Spleen (tissue), 11 donors: ENCODE measurements at regions not wholly inside any gene's neighbourhood (a gene's known extent, or its start where the extent isn't known, plus 50 kb on each side); places are given as distances from the start of the nearest gene placed in this dataset.

ENCODE experiments used
- DNase-seq: peaks from one replicate; pipeline ENCODE4 v3.0.0-alpha.2; 2020
- H3K27ac ChIP-seq, 8 donors: fragments of 200-600 bp; sonication (generic) in 7 of 8; 1 replicate in 4 of 8; 2 replicates in 4 of 8; pipeline versions ENCODE4 v1.5.0 to v1.8.0; 2016 to 2021; ENCODE audit warnings: inconsistent platforms in 4 of 8, mild to moderate bottlenecking in 4 of 8, moderate library complexity in 1 of 8
- H3K27me3 ChIP-seq, 7 donors: fragments of 200-600 bp; sonication (generic) in 6 of 7; replicated peaks in 1 of 7; 1 replicate in 4 of 7; 2 replicates in 3 of 7; pipeline versions ENCODE4 v1.5.0 to v1.8.0; 2016 to 2021; ENCODE audit warnings: inconsistent platforms in 3 of 7, mild to moderate bottlenecking in 1 of 7
- H3K36me3 ChIP-seq, 6 donors: fragments of 200-600 bp; sonication (generic) in 5 of 6; 1 replicate in 4 of 6; 2 replicates in 2 of 6; pipeline versions ENCODE4 v1.5.0 to v1.8.0; 2016 to 2021; ENCODE audit warnings: inconsistent platforms in 2 of 6
- H3K4me1 ChIP-seq, 6 donors: fragments of 200-600 bp; sonication (generic) in 5 of 6; 1 replicate in 3 of 6; 2 replicates in 3 of 6; pipeline versions ENCODE4 v1.5.0 to v1.8.0; 2016 to 2021; ENCODE audit warnings: inconsistent platforms in 3 of 6
- H3K4me3 ChIP-seq, 8 donors: fragments of 200-600 bp; sonication (generic) in 7 of 8; 1 replicate in 4 of 8; 2 replicates in 4 of 8; pipeline versions ENCODE4 v1.5.0 to v1.8.0; 2016 to 2021; ENCODE audit warnings: inconsistent platforms in 4 of 8, mild to moderate bottlenecking in 4 of 8, moderate library complexity in 2 of 8
- H3K9me3 ChIP-seq, 8 donors: fragments of 200-600 bp; sonication (generic) in 7 of 8; 1 replicate in 4 of 8; 2 replicates in 4 of 8; pipeline versions ENCODE4 v1.5.0 to v1.8.0; 2016 to 2021; ENCODE audit warnings: inconsistent platforms in 4 of 8
- POLR2A ChIP-seq, 3 donors: fragments of 450-650 bp; IDR thresholded peaks; one replicate each; pipeline ENCODE4 v1.5.1; 2017; ENCODE audit warnings: antibody characterized with exemption in 3 of 3, mild to moderate bottlenecking in 1 of 3
- POLR2AphosphoS5 ChIP-seq, 3 donors: sonication (generic); formaldehyde crosslinking; IDR thresholded peaks; one replicate each; pipeline ENCODE4 v1.5.1; 2017; ENCODE audit warnings: antibody characterized with exemption in 3 of 3
- WGBS, 5 donors: extraction: QIAGEN DNeasy Blood & Tissue Kit in 3 of 5; methylation state at CpG; one replicate each; pipeline versions ENCODE4 v1.1.5 to v1.1.7; 2013 to 2018; 5-methylcytosine and 5-hydroxymethylcytosine counted together
- intact Hi-C: fragments of 100-400 bp; cut with DNase I; formaldehyde crosslinking; loops from one replicate; pipeline ENCODE4 v1.15.0; 2023; ENCODE audit warnings: low total_unique reads
- TF ChIP-seq, protein P1 (sequence below), 11 experiments: fragments of 200-600 bp in 7 of 11; fragments of 450-650 bp in 4 of 11; sonication (generic) in 4 of 11; IDR thresholded peaks in 8 of 11; conservative IDR thresholded peaks in 3 of 11; 1 replicate in 7 of 11; 2 replicates in 4 of 11; pipeline versions ENCODE4 v1.4.0 to v1.8.0; 2016 to 2021; ENCODE audit warnings: antibody characterized with exemption in 11 of 11, inconsistent platforms in 4 of 11, mild to moderate bottlenecking in 1 of 11
- donor health status: healthy with polysubstance abuse.
- donor health status: DM: no; HTN: no; CAD: no; lungs with moderate emphysema.
- donor health status: DM: no; HTN: no; CAD: no.
- donor health status: Bipolar disorder and iron deficiency.
- donor health status: healthy.
- donor health status: DM: no; HTN: no; CAD: no.
- donor health status: DM: yes; HTN: yes; CAD: no.

DNA sequence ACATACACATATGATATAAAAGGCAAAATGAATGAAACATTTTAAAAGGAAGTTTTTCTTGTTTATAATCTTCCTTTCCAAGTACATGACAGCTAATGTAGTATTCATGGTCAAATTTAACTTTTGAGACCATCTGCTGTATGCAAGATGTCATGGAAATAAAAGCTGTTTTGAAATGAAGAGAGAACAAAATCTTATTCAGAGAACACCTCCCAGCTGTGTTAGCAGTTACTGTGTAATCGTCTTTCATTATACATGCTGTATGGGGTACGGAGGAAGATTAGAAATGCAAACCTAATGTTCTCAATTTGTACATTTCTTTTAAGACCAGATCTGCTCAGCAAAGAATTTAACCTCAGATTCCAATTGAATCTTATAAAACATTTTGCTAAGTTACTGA is 1182.3 kb downstream of the OTOL1 start:
- no peaks in the 10 kb centered on the region for H3K9me3 ChIP-seq
- no peaks in the 10 kb centered on the region for H3K27me3 ChIP-seq
- 68 to 89% (median 85%) methylated on average over 2 of the region's 2 CpGs for WGBS, 5 donors
- no peak overlapping the region for H3K4me3 ChIP-seq
- TF ChIP-seq, protein P1, sequence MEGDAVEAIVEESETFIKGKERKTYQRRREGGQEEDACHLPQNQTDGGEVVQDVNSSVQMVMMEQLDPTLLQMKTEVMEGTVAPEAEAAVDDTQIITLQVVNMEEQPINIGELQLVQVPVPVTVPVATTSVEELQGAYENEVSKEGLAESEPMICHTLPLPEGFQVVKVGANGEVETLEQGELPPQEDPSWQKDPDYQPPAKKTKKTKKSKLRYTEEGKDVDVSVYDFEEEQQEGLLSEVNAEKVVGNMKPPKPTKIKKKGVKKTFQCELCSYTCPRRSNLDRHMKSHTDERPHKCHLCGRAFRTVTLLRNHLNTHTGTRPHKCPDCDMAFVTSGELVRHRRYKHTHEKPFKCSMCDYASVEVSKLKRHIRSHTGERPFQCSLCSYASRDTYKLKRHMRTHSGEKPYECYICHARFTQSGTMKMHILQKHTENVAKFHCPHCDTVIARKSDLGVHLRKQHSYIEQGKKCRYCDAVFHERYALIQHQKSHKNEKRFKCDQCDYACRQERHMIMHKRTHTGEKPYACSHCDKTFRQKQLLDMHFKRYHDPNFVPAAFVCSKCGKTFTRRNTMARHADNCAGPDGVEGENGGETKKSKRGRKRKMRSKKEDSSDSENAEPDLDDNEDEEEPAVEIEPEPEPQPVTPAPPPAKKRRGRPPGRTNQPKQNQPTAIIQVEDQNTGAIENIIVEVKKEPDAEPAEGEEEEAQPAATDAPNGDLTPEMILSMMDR (IDR thresholded peaks at IDR 0.05 in 8 of 11, conservative IDR thresholded peaks at IDR 0.05 in 3 of 11): no peak
- TF ChIP-seq POLR2A (IDR thresholded peaks at IDR 0.05) (no peak), POLR2AphosphoS5 (IDR thresholded peaks at IDR 0.05) (no peak)
- no peak for DNase-seq
- no peaks in the 10 kb centered on the region for H3K36me3 ChIP-seq
- no peak overlapping the region for H3K27ac ChIP-seq
- H3K4me1 ChIP-seq: no peaks in the 10 kb centered on the region
- intact Hi-C loops: no loop called here

DNA sequence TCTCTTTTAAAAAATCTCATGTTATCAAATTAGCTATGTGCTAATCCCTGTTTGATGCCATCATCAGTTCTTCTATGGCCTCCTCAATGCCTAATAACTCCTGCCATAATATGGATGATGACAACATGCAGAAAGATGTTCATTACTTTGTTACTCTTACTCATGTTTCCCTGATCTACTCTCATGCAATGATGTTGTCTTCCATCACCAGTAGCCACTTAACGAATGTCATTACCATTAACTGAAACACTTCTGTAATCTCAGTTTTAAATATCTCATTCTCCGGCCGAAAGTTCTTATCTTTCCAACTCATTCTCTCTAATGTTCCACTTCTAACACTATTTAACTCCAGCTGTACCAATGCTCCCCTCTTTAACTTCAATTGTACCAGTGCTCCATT is 1187.7 kb downstream of the OTOL1 start:
- intact Hi-C loops: no loop called here
- H3K4me1 ChIP-seq: no peaks in the 10 kb centered on the region
- DNase-seq: no peak
- no peaks in the 10 kb centered on the region for H3K36me3 ChIP-seq
- no peaks in the 10 kb centered on the region for H3K27me3 ChIP-seq
- no peak overlapping the region for H3K27ac ChIP-seq
- H3K4me3 ChIP-seq: no peak overlapping the region
- WGBS, 5 donors: 44 to 67% (median 50%) methylated on average over 3 of the region's 3 CpGs
- no peak for TF ChIP-seq POLR2AphosphoS5 (IDR thresholded peaks at IDR 0.05)
- no peak for TF ChIP-seq POLR2A (IDR thresholded peaks at IDR 0.05)
- H3K9me3 ChIP-seq: no peaks in the 10 kb centered on the region

DNA sequence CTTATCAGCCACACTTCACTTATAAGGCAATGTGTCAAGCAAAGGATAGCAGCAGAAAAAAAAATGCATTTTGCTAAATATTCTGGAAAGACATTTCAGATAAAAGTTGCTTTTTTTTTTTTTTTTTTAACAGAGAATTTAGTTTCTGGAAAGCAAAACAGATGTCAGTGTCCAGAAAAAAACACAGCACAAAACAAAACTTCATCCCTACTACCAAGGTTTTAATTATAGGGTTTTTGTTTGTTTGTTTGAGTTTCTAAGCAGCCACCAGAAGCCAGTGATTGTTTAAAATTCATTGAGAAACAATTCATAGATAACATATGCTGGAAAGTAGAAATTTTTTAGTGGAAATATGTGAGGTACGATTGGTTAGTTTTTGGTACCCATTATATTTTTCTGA is 1202.7 kb downstream of the OTOL1 start:
- no peak for TF ChIP-seq POLR2AphosphoS5 (IDR thresholded peaks at IDR 0.05)
- TF ChIP-seq, protein P1 (IDR thresholded peaks at IDR 0.05 in 8 of 11, conservative IDR thresholded peaks at IDR 0.05 in 3 of 11): no peak
- TF ChIP-seq POLR2A (IDR thresholded peaks at IDR 0.05): no peak
- H3K4me1 ChIP-seq: no peaks in the 10 kb centered on the region
- no peak overlapping the region for H3K27ac ChIP-seq
- H3K27me3 ChIP-seq: no peaks in the 10 kb centered on the region
- 77 to 89% (median 85%) methylated on average over 1 of the region's 1 CpG for WGBS, 5 donors
- intact Hi-C loops: no loop called here
- no peak overlapping the region for H3K4me3 ChIP-seq
- H3K9me3 ChIP-seq: peaks cover 0 to 14% (median 0%) of the 10 kb centered on the region in 8 donors
- H3K36me3 ChIP-seq: no peaks in the 10 kb centered on the region
- DNase-seq: no peak

DNA sequence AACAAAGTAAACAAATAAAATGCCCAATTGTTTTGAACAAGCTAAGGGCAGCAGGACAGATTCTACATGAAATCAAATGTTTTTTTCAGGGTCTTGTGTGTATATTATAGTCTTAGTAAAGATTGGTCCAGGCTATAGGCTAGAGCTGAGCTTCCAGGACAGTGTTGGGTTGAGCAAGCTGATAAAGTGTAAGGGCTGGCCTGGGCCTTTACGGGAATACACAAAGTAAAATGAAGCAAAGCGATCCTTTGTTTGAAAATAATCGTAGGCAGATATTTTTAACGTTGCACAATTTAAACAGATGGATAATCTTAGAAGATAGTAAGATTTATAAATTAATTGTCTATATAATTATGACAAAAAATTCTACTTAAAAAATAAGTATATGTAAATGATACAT is 1204.6 kb downstream of the OTOL1 start:
- H3K4me1 ChIP-seq: no peaks in the 10 kb centered on the region
- DNase-seq: no peak
- no peak overlapping the region for H3K27ac ChIP-seq
- no peaks in the 10 kb centered on the region for H3K36me3 ChIP-seq
- H3K27me3 ChIP-seq: no peaks in the 10 kb centered on the region
- H3K4me3 ChIP-seq: no peak overlapping the region
- H3K9me3 ChIP-seq: peaks cover 0 to 14% (median 0%) of the 10 kb centered on the region in 8 donors
- intact Hi-C loops: no loop called here
- TF ChIP-seq, protein P1 (IDR thresholded peaks at IDR 0.05 in 8 of 11, conservative IDR thresholded peaks at IDR 0.05 in 3 of 11): no peak
- TF ChIP-seq POLR2A (IDR thresholded peaks at IDR 0.05) (no peak), POLR2AphosphoS5 (IDR thresholded peaks at IDR 0.05) (no peak)
- 90 to 94% (median 93%) methylated on average over 4 of the region's 4 CpGs for WGBS, 5 donors
